DND-41 (cell line): ENCODE measurements at regions not wholly inside any gene's neighbourhood (a gene's known extent, or its start where the extent isn't known, plus 50 kb on each side); places are given as distances from the start of the nearest gene placed in this dataset.

Source experiments
- ATAC-seq: fragments of 200-7000 bp; cut with Tn5 transposase; 3 replicates; pipeline ENCODE4 v1.9.1; 2021; ENCODE audit warnings: low read depth; ENCODE audit not compliant: insufficient read depth
- DNase-seq: peaks from one replicate; pipeline ENCODE4 v3.0.0-alpha.2; 2020
- H2AFZ ChIP-seq: 2 replicates; pipeline ENCODE4 v1.6.0; 2012; ENCODE audit warnings: low read depth, low read length
- H3K27ac ChIP-seq: 2 replicates; pipeline ENCODE4 v1.5.1; 2012; ENCODE audit warnings: low read length, inconsistent platforms
- H3K27me3 ChIP-seq: fragments of 200-600 bp; sonication (generic); 2 replicates; pipeline ENCODE4 v1.6.0; 2012; ENCODE audit warnings: low read length, mild to moderate bottlenecking, inconsistent platforms; ENCODE audit not compliant: insufficient read depth, poor library complexity
- H3K36me3 ChIP-seq: 2 replicates; pipeline ENCODE4 v1.5.1; 2012; ENCODE audit warnings: low read length, inconsistent platforms; ENCODE audit not compliant: insufficient read depth
- H3K4me1 ChIP-seq: 2 replicates; pipeline ENCODE4 v1.5.1; 2012; ENCODE audit warnings: mild to moderate bottlenecking, low read length; ENCODE audit not compliant: insufficient read depth
- H3K4me2 ChIP-seq: 2 replicates; pipeline ENCODE4 v1.6.0; 2012; ENCODE audit warnings: mild to moderate bottlenecking, moderate library complexity, low read length, inconsistent platforms; ENCODE audit not compliant: insufficient read depth
- H3K4me3 ChIP-seq, 2 experiments: fragments of 200-600 bp in 1 of 2; shearing (Covaris generic) in 1 of 2; 2 replicates each; pipeline ENCODE4 v1.5.1; 2012 to 2016; ENCODE audit warnings: inconsistent platforms in 2 of 2, low read length in 2 of 2, mild to moderate bottlenecking in 2 of 2, low read depth in 1 of 2, moderate library complexity in 1 of 2
- H3K79me2 ChIP-seq: 2 replicates; pipeline ENCODE4 v1.6.0; 2012; ENCODE audit warnings: low read length, inconsistent platforms; ENCODE audit not compliant: insufficient read depth
- H3K9ac ChIP-seq: 2 replicates; pipeline ENCODE4 v1.6.0; 2012; ENCODE audit warnings: low read depth, mild to moderate bottlenecking, inconsistent platforms, low read length, moderate library complexity
- H3K9me3 ChIP-seq: 2 replicates; pipeline ENCODE4 v1.5.1; 2012; ENCODE audit warnings: low read length, moderate library complexity, mild to moderate bottlenecking, inconsistent platforms; ENCODE audit not compliant: insufficient read depth, severe bottlenecking
- H4K20me1 ChIP-seq: 2 replicates; pipeline ENCODE4 v1.6.0; 2012; ENCODE audit warnings: low read length; ENCODE audit not compliant: insufficient read depth
- CTCF ChIP-seq: IDR thresholded peaks from 2 replicates; pipeline ENCODE4 v1.5.1; 2012; ENCODE audit warnings: borderline replicate concordance, low read length, moderate library complexity, mild to moderate bottlenecking; ENCODE audit not compliant: poor library complexity, severe bottlenecking; ENCODE audit errors: extremely low read depth
- EZH2 ChIP-seq: IDR thresholded peaks from 3 replicates; pipeline ENCODE4 v1.6.1; 2012; ENCODE audit warnings: borderline replicate concordance, low read depth, mild to moderate bottlenecking, moderate library complexity, low read length, inconsistent platforms; ENCODE audit not compliant: severe bottlenecking

DNA sequence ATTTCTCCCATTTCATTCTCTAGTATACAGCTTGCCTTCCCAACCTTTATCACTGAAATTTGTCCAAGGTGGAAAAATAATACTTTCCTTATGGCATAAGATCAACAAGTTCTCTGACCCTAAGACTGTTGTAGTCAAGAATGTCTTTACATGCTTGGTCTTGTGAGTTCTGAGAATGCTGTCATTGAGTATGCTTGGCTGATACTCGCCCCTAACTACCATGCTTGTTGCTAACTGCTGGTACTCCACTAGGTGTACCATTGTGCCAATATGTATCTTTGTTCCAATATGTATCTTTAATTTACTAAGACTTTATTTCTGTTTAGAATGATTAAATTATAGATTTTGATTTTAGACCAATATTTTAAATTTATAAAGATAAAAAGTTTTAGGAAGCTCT lies 796.4 kb downstream of the PCDH7 start:
- DNase-seq: no peak
- no peaks in the 10 kb centered on the region for H3K4me1 ChIP-seq
- H3K79me2 ChIP-seq: no peaks in the 10 kb centered on the region
- no peaks in the 10 kb centered on the region for H3K27me3 ChIP-seq
- no peak overlapping the region for H3K9ac ChIP-seq
- H3K4me2 ChIP-seq: no peak overlapping the region
- no peaks in the 10 kb centered on the region for H3K9me3 ChIP-seq
- no peak overlapping the region for H2AFZ ChIP-seq
- H3K27ac ChIP-seq: no peak overlapping the region
- H4K20me1 ChIP-seq: no peaks in the 10 kb centered on the region
- H3K4me3 ChIP-seq: no peak overlapping the region
- no peak for ATAC-seq
- H3K36me3 ChIP-seq: no peaks in the 10 kb centered on the region
- no peak for TF ChIP-seq EZH2
- no peak for TF ChIP-seq CTCF

GRCh38 chr4:31518796-31519250 lies 798.7 kb downstream of the PCDH7 start:
- ATAC-seq: no peak
- H3K4me2 ChIP-seq: no peak overlapping the region
- H3K4me1 ChIP-seq: no peaks in the 10 kb centered on the region
- no peak overlapping the region for H3K27ac ChIP-seq
- no peak overlapping the region for H3K9ac ChIP-seq
- no peak overlapping the region for H3K4me3 ChIP-seq
- TF ChIP-seq CTCF (no peak), EZH2 (no peak)
- DNase-seq: no peak
- no peaks in the 10 kb centered on the region for H3K79me2 ChIP-seq
- no peaks in the 10 kb centered on the region for H3K27me3 ChIP-seq
- H2AFZ ChIP-seq: no peak overlapping the region
- no peaks in the 10 kb centered on the region for H4K20me1 ChIP-seq
- no peaks in the 10 kb centered on the region for H3K36me3 ChIP-seq
- no peaks in the 10 kb centered on the region for H3K9me3 ChIP-seq

DNA sequence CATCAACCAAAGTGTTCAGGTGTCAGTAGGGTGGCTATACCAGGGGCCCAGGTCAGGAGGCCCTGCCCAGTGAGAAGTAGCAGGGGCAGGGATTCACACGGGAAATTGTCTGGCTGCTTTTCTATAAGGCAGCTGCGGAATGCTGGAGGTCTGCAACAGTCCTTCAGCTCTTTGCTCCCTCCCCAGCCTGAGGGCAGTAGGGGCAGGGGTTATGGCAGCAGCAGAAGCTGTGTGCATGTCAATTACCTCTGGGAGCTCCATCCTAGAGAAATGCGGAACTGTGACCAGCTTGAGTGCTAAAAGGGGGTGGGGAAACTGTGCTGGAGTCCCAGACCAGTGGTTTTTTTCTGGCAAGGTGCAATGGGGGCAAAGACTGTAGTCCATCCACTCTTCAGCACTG lies 810.4 kb downstream of the PCDH7 start:
- H3K4me2 ChIP-seq: no peak overlapping the region
- TF ChIP-seq EZH2: no peak
- TF ChIP-seq CTCF: no peak
- no peaks in the 10 kb centered on the region for H3K27me3 ChIP-seq
- ATAC-seq: no peak
- H3K4me1 ChIP-seq: no peaks in the 10 kb centered on the region
- H3K79me2 ChIP-seq: no peaks in the 10 kb centered on the region
- no peaks in the 10 kb centered on the region for H3K9me3 ChIP-seq
- no peaks in the 10 kb centered on the region for H3K36me3 ChIP-seq
- no peak overlapping the region for H3K27ac ChIP-seq
- DNase-seq: no peak
- no peak overlapping the region for H2AFZ ChIP-seq
- H3K9ac ChIP-seq: no peak overlapping the region
- H4K20me1 ChIP-seq: no peaks in the 10 kb centered on the region
- H3K4me3 ChIP-seq: no peak overlapping the region

DNA sequence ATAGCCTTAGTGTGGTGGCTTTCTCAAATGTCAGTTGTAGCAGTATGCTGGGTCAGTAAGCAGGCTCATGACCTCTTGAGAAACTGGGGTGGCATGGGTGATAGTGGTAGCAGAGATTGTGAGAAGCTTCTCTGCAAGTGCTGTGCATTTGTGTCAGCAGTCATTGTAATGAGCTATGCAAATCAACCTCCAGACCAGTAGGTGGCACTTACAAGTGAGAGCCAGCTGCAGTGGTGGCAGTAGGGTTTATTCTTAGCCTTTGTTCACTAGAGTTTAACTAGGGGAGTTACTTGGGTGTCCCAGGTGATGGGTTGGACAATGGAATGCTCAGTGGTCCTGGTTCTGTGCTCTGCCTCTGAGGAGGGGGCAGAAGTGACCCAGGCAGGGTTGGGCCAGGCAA lies 818.7 kb downstream of the PCDH7 start:
- no peak overlapping the region for H2AFZ ChIP-seq
- no peak overlapping the region for H3K27ac ChIP-seq
- no peaks in the 10 kb centered on the region for H3K4me1 ChIP-seq
- ATAC-seq (no peak), DNase-seq (no peak)
- no peaks in the 10 kb centered on the region for H3K27me3 ChIP-seq
- TF ChIP-seq EZH2 (no peak), CTCF (no peak)
- no peak overlapping the region for H3K4me2 ChIP-seq
- H3K9me3 ChIP-seq: peaks cover 4% of the 10 kb centered on the region
- no peaks in the 10 kb centered on the region for H3K36me3 ChIP-seq
- H3K9ac ChIP-seq: no peak overlapping the region
- H3K4me3 ChIP-seq: no peak overlapping the region
- H4K20me1 ChIP-seq: no peaks in the 10 kb centered on the region
- H3K79me2 ChIP-seq: no peaks in the 10 kb centered on the region
